Ovary (tissue), 3 donors: ENCODE measurements at regions not wholly inside any gene's neighbourhood (a gene's known extent, or its start where the extent isn't known, plus 50 kb on each side); places are given as distances from the start of the nearest gene placed in this dataset.

Experiments used
- POLR2A ChIP-seq: fragments of 450-650 bp; IDR thresholded peaks from one replicate; pipeline ENCODE4 v1.6.1; 2017; ENCODE audit warnings: antibody characterized with exemption, mild to moderate bottlenecking, moderate library complexity
- TF ChIP-seq, protein P1 (sequence below), 3 donors: fragments of 450-650 bp in 2 of 3; fragments of 200-600 bp in 1 of 3; IDR thresholded peaks; one replicate each; pipeline versions ENCODE4 v1.5.1 to v1.8.0; 2016 to 2022; ENCODE audit warnings: antibody characterized with exemption in 3 of 3, mild to moderate bottlenecking in 1 of 3
- donor health status: DM: no; HTN: no; CAD: no.

GRCh38 chr11:89625171-89625570, 84.9 kb upstream of the TRIM77 start:
- TF ChIP-seq, protein P1, sequence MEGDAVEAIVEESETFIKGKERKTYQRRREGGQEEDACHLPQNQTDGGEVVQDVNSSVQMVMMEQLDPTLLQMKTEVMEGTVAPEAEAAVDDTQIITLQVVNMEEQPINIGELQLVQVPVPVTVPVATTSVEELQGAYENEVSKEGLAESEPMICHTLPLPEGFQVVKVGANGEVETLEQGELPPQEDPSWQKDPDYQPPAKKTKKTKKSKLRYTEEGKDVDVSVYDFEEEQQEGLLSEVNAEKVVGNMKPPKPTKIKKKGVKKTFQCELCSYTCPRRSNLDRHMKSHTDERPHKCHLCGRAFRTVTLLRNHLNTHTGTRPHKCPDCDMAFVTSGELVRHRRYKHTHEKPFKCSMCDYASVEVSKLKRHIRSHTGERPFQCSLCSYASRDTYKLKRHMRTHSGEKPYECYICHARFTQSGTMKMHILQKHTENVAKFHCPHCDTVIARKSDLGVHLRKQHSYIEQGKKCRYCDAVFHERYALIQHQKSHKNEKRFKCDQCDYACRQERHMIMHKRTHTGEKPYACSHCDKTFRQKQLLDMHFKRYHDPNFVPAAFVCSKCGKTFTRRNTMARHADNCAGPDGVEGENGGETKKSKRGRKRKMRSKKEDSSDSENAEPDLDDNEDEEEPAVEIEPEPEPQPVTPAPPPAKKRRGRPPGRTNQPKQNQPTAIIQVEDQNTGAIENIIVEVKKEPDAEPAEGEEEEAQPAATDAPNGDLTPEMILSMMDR (IDR thresholded peaks at IDR 0.05) = no peak
- no peak for TF ChIP-seq POLR2A
